IMR-90 (cell line): ENCODE measurements at regions not wholly inside any gene's neighbourhood (a gene's known extent, or its start where the extent isn't known, plus 50 kb on each side); places are given as distances from the start of the nearest gene placed in this dataset.

Experiments
- ATAC-seq: fragments of 200-7000 bp; cut with Tn5 transposase; 2 replicates; pipeline ENCODE4 v1.9.1; 2020; ENCODE audit warnings: low read depth, mild to moderate bottlenecking, moderate library complexity
- BruUV-seq: library from RNA; stranded (reverse); fragments of 400-500 nt; replicated peaks from 2 replicates; lab custom pipeline; 2021; lab: Mats Ljungman, UMichigan
- CTCF ChIA-PET: fragments of 300-600 bp; formaldehyde crosslinking; extraction: SDS; loops from one replicate; lab custom pipeline; 2021; ENCODE audit warnings: antibody characterized with exemption; lab: Yijun Ruan, JAX
- POLR2A ChIA-PET: fragments of 300-600 bp; sonication (Branson Sonifier 250); formaldehyde crosslinking; loops from one replicate; lab custom pipeline; 2022; ENCODE audit warnings: antibody characterized with exemption; ENCODE audit not compliant: unreplicated experiment; lab: Charles Lee
- DNase-seq: peaks from one replicate; pipeline ENCODE4 v3.0.0; 2013
- H2AFZ ChIP-seq: replicated peaks from 2 replicates; pipeline ENCODE3; 2013; ENCODE audit warnings: low read length, mild to moderate bottlenecking; ENCODE audit not compliant: poor library complexity
- H2AK5ac ChIP-seq: 2 replicates; pipeline ENCODE4 v1.6.1; 2013; ENCODE audit warnings: low read depth, low read length, inconsistent platforms
- H2AK9ac ChIP-seq: replicated peaks from 2 replicates; pipeline ENCODE3; 2013; ENCODE audit warnings: mild to moderate bottlenecking, low read depth, low read length, moderate library complexity; ENCODE audit not compliant: poor library complexity
- H2BK120ac ChIP-seq: 2 replicates; pipeline ENCODE4 v1.6.1; 2013; ENCODE audit warnings: low read depth, low read length, inconsistent platforms
- H2BK15ac ChIP-seq: 3 replicates; pipeline ENCODE4 v1.6.1; 2013; ENCODE audit warnings: low read depth, low read length, inconsistent platforms
- H2BK20ac ChIP-seq: 2 replicates; pipeline ENCODE4 v1.6.1; 2013; ENCODE audit warnings: low read depth, mild to moderate bottlenecking, inconsistent platforms, low read length, moderate library complexity
- H2BK5ac ChIP-seq: 2 replicates; pipeline ENCODE4 v1.6.1; 2013; ENCODE audit warnings: mild to moderate bottlenecking, low read depth, low read length, inconsistent platforms; ENCODE audit not compliant: poor library complexity, severe bottlenecking
- H3K14ac ChIP-seq: replicated peaks from 2 replicates; pipeline ENCODE4 v1.6.1; 2013; ENCODE audit warnings: low read depth, low read length, inconsistent platforms
- H3K18ac ChIP-seq: 2 replicates; pipeline ENCODE4 v1.6.1; 2013; ENCODE audit warnings: low read depth, low read length, control low read depth
- H3K23ac ChIP-seq: 2 replicates; pipeline ENCODE4 v1.6.1; 2013; ENCODE audit warnings: low read depth, low read length, inconsistent platforms
- H3K27ac ChIP-seq: 2 replicates; pipeline ENCODE4 v1.5.1; 2013; ENCODE audit warnings: mild to moderate bottlenecking, control low read depth, low read length; ENCODE audit not compliant: insufficient read depth
- H3K27me3 ChIP-seq: 2 replicates; pipeline ENCODE4 v1.6.1; 2013; ENCODE audit warnings: low read length; ENCODE audit not compliant: control insufficient read depth, insufficient read depth
- H3K36me3 ChIP-seq: 2 replicates; pipeline ENCODE4 v1.6.1; 2013; ENCODE audit warnings: low read length, mixed read lengths; ENCODE audit not compliant: control insufficient read depth, insufficient read depth
- H3K4ac ChIP-seq: 2 replicates; pipeline ENCODE4 v1.6.1; 2013; ENCODE audit warnings: low read depth, low read length, inconsistent platforms
- H3K4me1 ChIP-seq: 2 replicates; pipeline ENCODE4 v1.6.1; 2013; ENCODE audit warnings: low read length, mixed read lengths; ENCODE audit not compliant: control insufficient read depth, insufficient read depth
- H3K4me2 ChIP-seq: 2 replicates; pipeline ENCODE4 v1.6.1; 2013; ENCODE audit warnings: low read depth, mild to moderate bottlenecking, control low read depth, low read length, moderate library complexity
- H3K4me3 ChIP-seq: 2 replicates; pipeline ENCODE4 v1.5.1; 2013; ENCODE audit warnings: low read depth, mild to moderate bottlenecking, control low read depth, low read length, moderate library complexity; ENCODE audit not compliant: insufficient read depth
- H3K56ac ChIP-seq: 2 replicates; pipeline ENCODE4 v1.6.1; 2013; ENCODE audit warnings: low read length, inconsistent platforms; ENCODE audit not compliant: insufficient read depth; ENCODE audit errors: extremely low read depth
- H3K79me1 ChIP-seq, 2 experiments: 2 replicates each; pipeline ENCODE4 v1.6.1; 2013; ENCODE audit warnings: low read length in 2 of 2, inconsistent platforms in 1 of 2, low read depth in 1 of 2
- H3K9ac ChIP-seq: 2 replicates; pipeline ENCODE4 v1.6.1; 2013; ENCODE audit warnings: low read depth, low read length, control low read depth
- H3K9me1 ChIP-seq: 2 replicates; pipeline ENCODE4 v1.6.1; 2013; ENCODE audit warnings: low read length, inconsistent platforms; ENCODE audit not compliant: insufficient read depth
- H3K9me3 ChIP-seq: 2 replicates; pipeline ENCODE4 v1.6.1; 2013; ENCODE audit warnings: low read length; ENCODE audit not compliant: control insufficient read depth, insufficient read depth
- H4K20me1 ChIP-seq: 2 replicates; pipeline ENCODE4 v1.6.1; 2013; ENCODE audit warnings: low read length, inconsistent platforms; ENCODE audit not compliant: insufficient read depth
- H4K5ac ChIP-seq: 2 replicates; pipeline ENCODE4 v1.6.1; 2013; ENCODE audit warnings: mild to moderate bottlenecking, low read depth, low read length, control low read depth
- H4K8ac ChIP-seq, 2 experiments: 2 replicates each; pipeline ENCODE4 v1.6.1; 2013; ENCODE audit warnings: low read depth in 2 of 2, low read length in 2 of 2, control low read depth in 1 of 2, inconsistent platforms in 1 of 2
- H4K91ac ChIP-seq: 2 replicates; pipeline ENCODE4 v1.6.1; 2013; ENCODE audit warnings: low read depth, low read length, inconsistent platforms; ENCODE audit not compliant: insufficient read depth
- BHLHE40 ChIP-seq: fragments of 150-350 bp; IDR thresholded peaks from 2 replicates; pipeline ENCODE4 v1.6.1; 2016; ENCODE audit warnings: mild to moderate bottlenecking, low read depth, low read length
- CEBPB ChIP-seq: IDR thresholded peaks from 2 replicates; pipeline ENCODE4 v1.6.1; 2012; ENCODE audit warnings: low read depth, low read length, improper control_type of control experiment
- CHD1 ChIP-seq: IDR thresholded peaks from 2 replicates; pipeline ENCODE4 v1.6.1; 2012; ENCODE audit warnings: low read depth, low read length, improper control_type of control experiment
- CTCF ChIP-seq: conservative IDR thresholded peaks from 2 replicates; pipeline ENCODE4 v1.5.1; 2012; ENCODE audit warnings: mild to moderate bottlenecking, low read depth, low read length, improper control_type of control experiment
- ELK1 ChIP-seq: fragments of 150-350 bp; IDR thresholded peaks from 2 replicates; pipeline ENCODE4 v1.6.1; 2016; ENCODE audit warnings: low read depth, mild to moderate bottlenecking, low read length, moderate library complexity, borderline replicate concordance
- FOS ChIP-seq: fragments of 150-350 bp; IDR thresholded peaks from 2 replicates; pipeline ENCODE4 v1.6.1; 2016; ENCODE audit warnings: low read depth, low read length
- MAFK ChIP-seq: IDR thresholded peaks from 2 replicates; pipeline ENCODE4 v1.6.1; 2012; ENCODE audit warnings: low read depth, low read length, improper control_type of control experiment
- MXI1 ChIP-seq: IDR thresholded peaks from 2 replicates; pipeline ENCODE4 v1.6.1; 2012; ENCODE audit warnings: low read depth, mild to moderate bottlenecking, low read length, moderate library complexity, borderline replicate concordance
- NFE2L2 ChIP-seq: fragments of 150-350 bp; IDR thresholded peaks from 2 replicates; pipeline ENCODE4 v1.6.1; 2016; ENCODE audit warnings: low read depth, mild to moderate bottlenecking, low read length
- RCOR1 ChIP-seq: IDR thresholded peaks from 2 replicates; pipeline ENCODE4 v1.6.1; 2012; ENCODE audit warnings: mild to moderate bottlenecking, low read length, improper control_type of control experiment; ENCODE audit not compliant: insufficient replicate concordance
- RFX5 ChIP-seq: IDR thresholded peaks from 2 replicates; pipeline ENCODE4 v1.8.0; 2012; ENCODE audit warnings: low read depth, mild to moderate bottlenecking, low read length, moderate library complexity
- SMC3 ChIP-seq: fragments of 150-350 bp; IDR thresholded peaks from 2 replicates; pipeline ENCODE4 v1.6.1; 2016; ENCODE audit warnings: low read depth, mild to moderate bottlenecking, antibody characterized with exemption, low read length, moderate library complexity
- USF2 ChIP-seq: fragments of 150-350 bp; IDR thresholded peaks from 2 replicates; pipeline ENCODE4 v1.6.1; 2017; ENCODE audit warnings: mild to moderate bottlenecking, antibody characterized with exemption, low read length, low read depth
- WGBS, 2 experiments: methylation state at CpG; one replicate each; pipeline versions ENCODE4 v1.1.5 to v1.1.7; 2013; ENCODE audit warnings: missing lambda C conversion rate in 2 of 2; ENCODE audit not compliant: insufficient read length in 1 of 2; ENCODE audit errors: extremely low coverage in 2 of 2; 5-methylcytosine and 5-hydroxymethylcytosine counted together
- dilution Hi-C: fragments of 300-500 bp; cut with HindIII; formaldehyde crosslinking; loops from one replicate; pipeline ENCODE4 v1.14.3; 2018; ENCODE audit warnings: low sequenced_read_pairs; ENCODE audit not compliant: unreplicated experiment
- in situ Hi-C: fragments of 300-500 bp; cut with MboI; formaldehyde crosslinking; loops from 3 replicates; pipeline ENCODE4 v1.14.3; 2019; ENCODE audit warnings: low sequenced_read_pairs, inconsistent platforms, mixed read lengths
- intact Hi-C: fragments of 100-400 bp; cut with micrococcal nuclease; formaldehyde crosslinking; loops from 2 replicates; pipeline ENCODE4 v1.10.0; 2022

- no CpG with 5 or more reads among the region's 2 CpGs for WGBS, 2 experiments
- H4K20me1 ChIP-seq, result no peaks in the 10 kb centered on the region
- dilution Hi-C loops (no loop called here), intact Hi-C loops (no loop called here), in situ Hi-C loops (no loop called here)
- DNase-seq, result no peak
- ATAC-seq, result no peak
- no peak overlapping the region for H3K9ac ChIP-seq
- no peaks in the 10 kb centered on the region for H3K79me1 ChIP-seq
- no peaks in the 10 kb centered on the region for H3K36me3 ChIP-seq
- H3K9me1 ChIP-seq, result no peaks in the 10 kb centered on the region
- H2AK5ac ChIP-seq, result no peak overlapping the region
- H3K18ac ChIP-seq, result no peak overlapping the region
- no peak overlapping the region for H2AFZ ChIP-seq
- no peak overlapping the region for H3K4me2 ChIP-seq
- H2AK9ac ChIP-seq, result no peak overlapping the region
- H4K8ac ChIP-seq, result no peak overlapping the region
- peak overlapping the region; percentile 25; the same call in 1 of the 2 replicates for H2BK20ac ChIP-seq
- no peak overlapping the region for H3K4me3 ChIP-seq
- no peak for TF ChIP-seq CTCF
- no peak for TF ChIP-seq SMC3
- TF ChIP-seq ELK1, result no peak
- no peak for TF ChIP-seq MXI1
- no peak for TF ChIP-seq RCOR1
- no peak for TF ChIP-seq FOS
- no peak for TF ChIP-seq NFE2L2
- no peak for TF ChIP-seq CHD1
- TF ChIP-seq RFX5, result no peak
- no peak for TF ChIP-seq CEBPB
- no peak for TF ChIP-seq BHLHE40
- TF ChIP-seq USF2, result no peak
- TF ChIP-seq MAFK, result no peak
- H3K4me1 ChIP-seq, result no peaks in the 10 kb centered on the region; the same call in 1 of the 2 replicates
- no peaks in the 10 kb centered on the region for H3K27me3 ChIP-seq
- no peak overlapping the region for H3K23ac ChIP-seq
- ChIA-PET POLR2A (interaction anchor here (0.6 kb wide), 1 partner anchor 118 kb away, joined by 5 read pairs; no protein-coding TSS in a partner anchor), CTCF (no interaction called here)
- H3K14ac ChIP-seq, result no peak overlapping the region
- H2BK5ac ChIP-seq, result no peak overlapping the region
- H4K5ac ChIP-seq, result no peak overlapping the region
- peak overlapping the region; percentile 30; the same call in 1 of the 2 replicates for H2BK120ac ChIP-seq
- BruUV-seq, result no TSS peak
- H2BK15ac ChIP-seq, result no peak overlapping the region
- H4K91ac ChIP-seq, result no peak overlapping the region
- H3K27ac ChIP-seq, result no peak overlapping the region
- H3K56ac ChIP-seq, result no peak overlapping the region
- H3K4ac ChIP-seq, result no peak overlapping the region
- no peaks in the 10 kb centered on the region for H3K9me3 ChIP-seq
Measured at GRCh38 chr16:64364016-64364415, 757.8 kb downstream of the CDH11 start.
